SU-DHL-6 (cell line): ENCODE measurements at regions not wholly inside any gene's neighbourhood (a gene's known extent, or its start where the extent isn't known, plus 50 kb on each side); places are given as distances from the start of the nearest gene placed in this dataset.

Experiments
- CTCF ChIP-seq: fragments of 200-600 bp; sonication (generic); IDR thresholded peaks from one replicate; pipeline ENCODE4 v1.5.1; 2017; ENCODE audit warnings: antibody characterized with exemption, mild to moderate bottlenecking, low read length, moderate library complexity; ENCODE audit not compliant: insufficient read depth, poor library complexity, severe bottlenecking
- EZH2phosphoT487 ChIP-seq: fragments of 200-600 bp; sonication (generic), shearing (Covaris generic); conservative IDR thresholded peaks from 2 replicates; pipeline ENCODE4 v1.6.1; 2018; ENCODE audit warnings: mild to moderate bottlenecking, antibody characterized with exemption, low read length, moderate library complexity, mixed read lengths

DNA sequence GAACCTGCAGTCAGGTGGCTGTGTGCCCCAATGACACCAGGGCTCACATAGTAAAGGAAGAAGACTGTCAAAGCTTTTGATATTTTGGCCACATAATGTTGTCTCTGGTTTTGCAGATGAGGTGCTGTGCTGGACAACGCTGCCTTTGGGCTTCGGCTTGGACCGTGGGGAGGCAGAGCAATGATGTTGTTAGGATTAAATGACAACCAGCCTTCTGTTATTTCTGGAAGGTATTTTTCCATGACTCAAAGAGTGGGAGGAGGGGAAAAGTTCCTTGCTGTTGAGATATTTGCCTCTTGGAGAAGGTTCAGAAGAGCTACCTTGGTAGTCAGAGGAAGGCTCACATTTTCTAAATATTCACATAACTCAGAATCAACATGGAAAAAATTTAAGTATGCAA, 187.3 kb upstream of the GALNT2 start:
- TF ChIP-seq CTCF (no peak), EZH2phosphoT487 (no peak)
